22Rv1 (cell line): ENCODE measurements at regions not wholly inside any gene's neighbourhood (a gene's known extent, or its start where the extent isn't known, plus 50 kb on each side); places are given as distances from the start of the nearest gene placed in this dataset.

Experiments used
- ZFX ChIP-seq: fragments of 450-650 bp; IDR thresholded peaks from 2 replicates; pipeline ENCODE4 v1.6.1; 2017; ENCODE audit warnings: antibody characterized with exemption, borderline replicate concordance
- TF ChIP-seq, protein P1 (sequence below): fragments of 450-650 bp; IDR thresholded peaks from 2 replicates; pipeline ENCODE4 v1.5.1; 2017; ENCODE audit warnings: mild to moderate bottlenecking

DNA sequence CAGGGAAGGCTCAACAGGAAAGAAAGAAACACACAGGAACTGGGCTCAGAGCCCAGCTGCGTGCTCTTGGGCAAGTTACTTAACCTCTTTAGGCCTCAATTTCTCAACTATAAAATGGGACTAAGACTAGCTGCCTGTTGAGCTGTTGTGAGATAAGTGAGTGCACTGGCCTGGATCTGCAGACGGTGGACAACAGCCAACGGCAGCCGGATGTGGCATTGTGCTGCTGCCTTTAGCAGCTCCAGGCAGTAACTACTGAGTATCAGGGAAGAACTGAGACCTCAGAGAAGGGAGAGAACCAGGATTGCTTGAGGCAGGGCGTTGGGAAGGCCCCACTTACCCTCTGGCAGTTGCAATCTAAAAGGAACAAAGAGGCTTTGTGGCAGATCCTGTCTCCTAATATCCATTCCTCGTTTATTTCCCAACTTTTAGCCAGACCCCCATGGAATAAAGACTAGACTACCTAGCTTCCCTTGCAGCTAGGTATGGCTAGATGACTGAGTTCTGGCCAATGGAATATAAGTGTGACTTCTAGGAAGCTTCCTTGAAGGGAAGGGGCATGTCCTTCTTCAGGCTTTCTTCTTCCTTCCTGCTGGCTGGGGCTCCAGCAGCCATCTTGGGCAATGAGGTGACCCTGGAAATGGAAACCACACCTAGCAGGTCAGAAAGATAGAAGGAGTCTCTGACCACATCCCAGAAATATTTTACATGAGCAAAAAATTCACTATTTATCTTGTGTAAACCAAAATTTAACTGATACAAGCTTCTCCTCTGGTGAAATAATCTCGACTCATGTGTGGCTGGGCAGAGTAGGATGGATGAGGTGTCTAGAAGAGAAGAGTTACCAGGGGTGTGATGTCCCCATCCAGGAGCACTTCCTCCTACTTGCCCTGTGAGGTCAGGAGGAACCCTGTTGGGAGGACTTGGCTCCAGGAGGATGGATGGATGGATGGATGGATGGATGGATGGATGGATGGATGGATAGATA is 67.6 kb downstream of the MRPL14 start:
- TF ChIP-seq, protein P1, sequence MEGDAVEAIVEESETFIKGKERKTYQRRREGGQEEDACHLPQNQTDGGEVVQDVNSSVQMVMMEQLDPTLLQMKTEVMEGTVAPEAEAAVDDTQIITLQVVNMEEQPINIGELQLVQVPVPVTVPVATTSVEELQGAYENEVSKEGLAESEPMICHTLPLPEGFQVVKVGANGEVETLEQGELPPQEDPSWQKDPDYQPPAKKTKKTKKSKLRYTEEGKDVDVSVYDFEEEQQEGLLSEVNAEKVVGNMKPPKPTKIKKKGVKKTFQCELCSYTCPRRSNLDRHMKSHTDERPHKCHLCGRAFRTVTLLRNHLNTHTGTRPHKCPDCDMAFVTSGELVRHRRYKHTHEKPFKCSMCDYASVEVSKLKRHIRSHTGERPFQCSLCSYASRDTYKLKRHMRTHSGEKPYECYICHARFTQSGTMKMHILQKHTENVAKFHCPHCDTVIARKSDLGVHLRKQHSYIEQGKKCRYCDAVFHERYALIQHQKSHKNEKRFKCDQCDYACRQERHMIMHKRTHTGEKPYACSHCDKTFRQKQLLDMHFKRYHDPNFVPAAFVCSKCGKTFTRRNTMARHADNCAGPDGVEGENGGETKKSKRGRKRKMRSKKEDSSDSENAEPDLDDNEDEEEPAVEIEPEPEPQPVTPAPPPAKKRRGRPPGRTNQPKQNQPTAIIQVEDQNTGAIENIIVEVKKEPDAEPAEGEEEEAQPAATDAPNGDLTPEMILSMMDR = no peak
- TF ChIP-seq ZFX = no peak
